ENCODE measurements at regions not wholly inside any gene's neighbourhood (a gene's known extent, or its start where the extent isn't known, plus 50 kb on each side); places are given as distances from the start of the nearest gene placed in this dataset.

DNA sequence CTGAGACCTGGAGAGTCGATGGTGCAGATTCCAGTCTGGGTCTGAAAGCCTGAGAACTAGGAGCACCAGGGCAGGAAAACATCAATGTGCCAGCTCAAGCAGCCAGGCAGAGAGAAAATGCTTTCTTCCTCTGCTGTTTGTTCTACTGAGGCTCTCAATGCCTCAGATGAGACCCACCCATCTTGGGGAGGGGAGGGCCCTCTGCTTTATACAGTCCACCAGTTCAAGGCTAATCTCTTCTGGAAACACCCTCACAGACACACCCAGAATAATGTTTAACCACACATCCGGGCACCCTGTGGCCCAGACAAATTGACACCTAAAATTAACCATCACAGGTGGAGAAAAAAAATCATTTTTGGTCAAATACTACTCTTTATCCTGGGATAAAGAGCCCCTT, 89.3 kb upstream of the SLC22A23 start:
- TF ChIP-seq, protein P1, sequence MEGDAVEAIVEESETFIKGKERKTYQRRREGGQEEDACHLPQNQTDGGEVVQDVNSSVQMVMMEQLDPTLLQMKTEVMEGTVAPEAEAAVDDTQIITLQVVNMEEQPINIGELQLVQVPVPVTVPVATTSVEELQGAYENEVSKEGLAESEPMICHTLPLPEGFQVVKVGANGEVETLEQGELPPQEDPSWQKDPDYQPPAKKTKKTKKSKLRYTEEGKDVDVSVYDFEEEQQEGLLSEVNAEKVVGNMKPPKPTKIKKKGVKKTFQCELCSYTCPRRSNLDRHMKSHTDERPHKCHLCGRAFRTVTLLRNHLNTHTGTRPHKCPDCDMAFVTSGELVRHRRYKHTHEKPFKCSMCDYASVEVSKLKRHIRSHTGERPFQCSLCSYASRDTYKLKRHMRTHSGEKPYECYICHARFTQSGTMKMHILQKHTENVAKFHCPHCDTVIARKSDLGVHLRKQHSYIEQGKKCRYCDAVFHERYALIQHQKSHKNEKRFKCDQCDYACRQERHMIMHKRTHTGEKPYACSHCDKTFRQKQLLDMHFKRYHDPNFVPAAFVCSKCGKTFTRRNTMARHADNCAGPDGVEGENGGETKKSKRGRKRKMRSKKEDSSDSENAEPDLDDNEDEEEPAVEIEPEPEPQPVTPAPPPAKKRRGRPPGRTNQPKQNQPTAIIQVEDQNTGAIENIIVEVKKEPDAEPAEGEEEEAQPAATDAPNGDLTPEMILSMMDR (IDR thresholded peaks at IDR 0.05): no peak
- TF ChIP-seq POLR2A (IDR thresholded peaks at IDR 0.05): no peak
- no peak for TF ChIP-seq EP300 (IDR thresholded peaks at IDR 0.05)
- TF ChIP-seq POLR2AphosphoS5 (IDR thresholded peaks at IDR 0.05): no peak
